ENCODE measurements at regions not wholly inside any gene's neighbourhood (a gene's known extent, or its start where the extent isn't known, plus 50 kb on each side); places are given as distances from the start of the nearest gene placed in this dataset.

DNA sequence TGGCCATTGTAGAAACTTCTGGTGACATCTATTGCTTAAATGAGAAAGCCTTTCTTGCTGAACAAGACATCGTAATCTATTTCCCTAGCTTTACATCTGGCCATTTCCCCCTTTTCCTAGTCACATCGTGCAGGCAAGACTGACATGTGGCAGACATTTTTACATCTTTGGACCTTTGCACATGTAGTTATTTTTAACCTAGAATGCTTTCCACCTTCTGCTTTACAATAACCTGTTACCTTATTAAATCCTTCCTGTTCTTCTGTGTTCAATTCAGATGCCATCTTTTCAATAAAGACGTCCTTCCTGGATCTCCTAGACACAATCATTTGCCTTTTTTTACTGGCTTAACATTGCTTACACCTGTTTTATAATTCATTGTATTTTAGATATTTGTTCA, 343.3 kb downstream of the DIPK2A start:
- whole genome bisulfite sequencing = 86% methylated on average over 3 of the region's 3 CpGs

More for the DNA sequence above, 343.3 kb downstream of the DIPK2A start:
- Histone ChIP-seq H3K4me3 (ENCODE audit: low read depth in 1 of 3, low read length in 3 of 3) (no peak overlapping the region), H3K9me3 (ENCODE audit: control insufficient read depth in 4 of 4, low read length in 3 of 4) (no peaks in the 10 kb centered on the region), H3K27ac (ENCODE audit: low read depth in 1 of 2, low read length in 2 of 2) (no peak overlapping the region), H3K27me3 (ENCODE audit: control insufficient read depth in 4 of 4, insufficient read depth in 4 of 4, low read length in 3 of 4) (no peaks in the 10 kb centered on the region), H3K36me3 (ENCODE audit: control insufficient read depth in 4 of 4, insufficient read depth in 3 of 4, low read depth in 1 of 4, low read length in 3 of 4) (no peaks in the 10 kb centered on the region), H3K9ac (ENCODE audit: low read depth in 1 of 2, low read length in 2 of 2) (no peak overlapping the region), H3K4me1 (ENCODE audit: control insufficient read depth in 4 of 4, insufficient read depth in 4 of 4, low read length in 3 of 4) (no peaks in the 10 kb centered on the region)
- DNase-seq (ENCODE audit: low spot score) = no peak
- TF ChIP-seq CTCF (IDR thresholded peaks at IDR 0.05; ENCODE audit: low read depth, low read length, missing input control) (no peak), JUND (IDR thresholded peaks at IDR 0.05) (no peak), YY1 (IDR thresholded peaks at IDR 0.05) (no peak), SP1 (IDR thresholded peaks at IDR 0.05) (no peak), RAD21 (IDR thresholded peaks at IDR 0.05) (no peak), FOXA1 (IDR thresholded peaks at IDR 0.05) (no peak), NR2F2 (IDR thresholded peaks at IDR 0.05) (no peak), HNF4G (IDR thresholded peaks at IDR 0.05) (no peak), GABPA (IDR thresholded peaks at IDR 0.05 in 1 of 2, conservative IDR thresholded peaks at IDR 0.05 in 1 of 2) (no peak), ZBTB33 (IDR thresholded peaks at IDR 0.05) (no peak), TAF1 (conservative IDR thresholded peaks at IDR 0.05) (no peak), EGR1 (IDR thresholded peaks at IDR 0.05; ENCODE audit: low read depth in 2 of 2) (no peak), FOXA2 (IDR thresholded peaks at IDR 0.05) (no peak), HNF4A (conservative IDR thresholded peaks at IDR 0.05) (no peak), RXRA (IDR thresholded peaks at IDR 0.05) (no peak)
- TF ChIP-seq, protein P1, sequence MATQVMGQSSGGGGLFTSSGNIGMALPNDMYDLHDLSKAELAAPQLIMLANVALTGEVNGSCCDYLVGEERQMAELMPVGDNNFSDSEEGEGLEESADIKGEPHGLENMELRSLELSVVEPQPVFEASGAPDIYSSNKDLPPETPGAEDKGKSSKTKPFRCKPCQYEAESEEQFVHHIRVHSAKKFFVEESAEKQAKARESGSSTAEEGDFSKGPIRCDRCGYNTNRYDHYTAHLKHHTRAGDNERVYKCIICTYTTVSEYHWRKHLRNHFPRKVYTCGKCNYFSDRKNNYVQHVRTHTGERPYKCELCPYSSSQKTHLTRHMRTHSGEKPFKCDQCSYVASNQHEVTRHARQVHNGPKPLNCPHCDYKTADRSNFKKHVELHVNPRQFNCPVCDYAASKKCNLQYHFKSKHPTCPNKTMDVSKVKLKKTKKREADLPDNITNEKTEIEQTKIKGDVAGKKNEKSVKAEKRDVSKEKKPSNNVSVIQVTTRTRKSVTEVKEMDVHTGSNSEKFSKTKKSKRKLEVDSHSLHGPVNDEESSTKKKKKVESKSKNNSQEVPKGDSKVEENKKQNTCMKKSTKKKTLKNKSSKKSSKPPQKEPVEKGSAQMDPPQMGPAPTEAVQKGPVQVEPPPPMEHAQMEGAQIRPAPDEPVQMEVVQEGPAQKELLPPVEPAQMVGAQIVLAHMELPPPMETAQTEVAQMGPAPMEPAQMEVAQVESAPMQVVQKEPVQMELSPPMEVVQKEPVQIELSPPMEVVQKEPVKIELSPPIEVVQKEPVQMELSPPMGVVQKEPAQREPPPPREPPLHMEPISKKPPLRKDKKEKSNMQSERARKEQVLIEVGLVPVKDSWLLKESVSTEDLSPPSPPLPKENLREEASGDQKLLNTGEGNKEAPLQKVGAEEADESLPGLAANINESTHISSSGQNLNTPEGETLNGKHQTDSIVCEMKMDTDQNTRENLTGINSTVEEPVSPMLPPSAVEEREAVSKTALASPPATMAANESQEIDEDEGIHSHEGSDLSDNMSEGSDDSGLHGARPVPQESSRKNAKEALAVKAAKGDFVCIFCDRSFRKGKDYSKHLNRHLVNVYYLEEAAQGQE (IDR thresholded peaks at IDR 0.05) = no peak
- TF ChIP-seq, protein P2, sequence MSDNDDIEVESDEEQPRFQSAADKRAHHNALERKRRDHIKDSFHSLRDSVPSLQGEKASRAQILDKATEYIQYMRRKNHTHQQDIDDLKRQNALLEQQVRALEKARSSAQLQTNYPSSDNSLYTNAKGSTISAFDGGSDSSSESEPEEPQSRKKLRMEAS (IDR thresholded peaks at IDR 0.05) = no peak
- TF ChIP-seq, protein P3, sequence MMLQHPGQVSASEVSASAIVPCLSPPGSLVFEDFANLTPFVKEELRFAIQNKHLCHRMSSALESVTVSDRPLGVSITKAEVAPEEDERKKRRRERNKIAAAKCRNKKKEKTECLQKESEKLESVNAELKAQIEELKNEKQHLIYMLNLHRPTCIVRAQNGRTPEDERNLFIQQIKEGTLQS (IDR thresholded peaks at IDR 0.05) = no peak
